IPS DF 4.7 (cell line): ENCODE measurements at regions not wholly inside any gene's neighbourhood (a gene's known extent, or its start where the extent isn't known, plus 50 kb on each side); places are given as distances from the start of the nearest gene placed in this dataset.

Experiments
- DNase-seq: peaks from one replicate; pipeline ENCODE4 v3.0.0-alpha.2; 2013; ENCODE audit warnings: low spot score; ENCODE audit errors: extremely low read depth

GRCh38 chr10:35762311-35763030 lies 120.4 kb upstream of the FZD8 start:
- no peak for DNase-seq

- DNase-seq = no peak
Measured at GRCh38 chr10:35758076-35758475, 116.0 kb upstream of the FZD8 start.

GRCh38 chr10:35754519-35754918 lies 112.4 kb upstream of the FZD8 start:
- no peak for DNase-seq

GRCh38 chr10:35752469-35753461 lies 110.7 kb upstream of the FZD8 start:
- DNase-seq = no peak

GRCh38 chr10:35751347-35751746 lies 109.3 kb upstream of the FZD8 start:
- no peak for DNase-seq

DNA sequence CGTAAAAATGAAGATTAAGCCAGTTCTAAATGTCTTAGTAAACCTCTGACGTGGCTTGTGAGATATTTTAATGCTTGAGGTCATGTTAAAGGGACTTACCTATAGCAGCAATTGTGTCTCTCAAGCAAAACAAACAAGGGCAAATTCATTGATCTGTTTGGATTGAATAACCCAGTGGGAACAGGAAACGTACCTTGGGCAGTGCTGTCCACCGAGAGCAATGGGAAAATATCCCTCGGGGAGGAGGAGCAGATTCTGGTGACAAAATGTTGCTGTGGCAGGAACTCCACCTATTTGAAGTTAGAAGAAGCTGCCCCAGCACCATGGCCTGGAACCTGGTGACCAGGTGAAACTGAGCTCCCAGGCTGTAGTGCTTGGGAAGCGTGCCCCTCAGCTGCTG lies 107.1 kb upstream of the FZD8 start:
- no peak for DNase-seq

DNA sequence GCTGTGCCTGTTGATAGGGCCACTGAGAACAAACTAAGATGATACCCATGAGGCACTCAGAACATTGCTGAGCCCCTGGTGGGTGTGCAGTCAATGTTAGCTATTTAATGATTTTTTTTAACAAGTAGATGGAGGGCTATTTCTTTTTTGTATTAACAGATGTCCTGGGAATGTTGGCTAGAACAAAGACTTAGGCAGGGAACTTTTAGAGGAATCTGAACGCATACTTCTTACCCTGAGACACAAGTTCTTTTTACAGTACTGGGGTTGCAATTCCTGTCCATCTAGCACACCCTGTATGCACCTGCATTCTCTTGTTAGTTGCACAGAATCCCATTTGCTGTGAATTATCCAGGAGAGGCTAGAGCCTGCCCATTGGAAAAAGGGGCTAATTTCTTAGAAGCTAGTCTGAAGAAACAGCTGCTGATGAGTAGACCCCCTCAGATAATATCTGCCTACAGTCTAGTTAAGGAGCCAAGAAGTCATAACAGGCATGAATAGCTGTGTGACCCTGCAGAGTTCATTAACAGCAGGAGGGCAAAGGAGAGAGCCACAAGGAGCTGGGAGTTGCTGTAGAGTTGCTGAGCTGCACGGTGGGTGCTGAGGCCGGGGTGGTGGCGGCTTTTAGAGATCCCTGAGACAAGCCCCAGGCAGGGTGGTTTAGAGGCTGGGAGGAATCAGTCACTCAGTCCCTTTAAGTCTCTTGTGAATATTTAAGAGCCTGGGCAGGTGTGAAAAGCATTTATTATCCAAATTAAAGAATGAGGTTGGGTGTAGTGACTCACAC lies 103.7 kb upstream of the FZD8 start:
- no peak for DNase-seq

DNA sequence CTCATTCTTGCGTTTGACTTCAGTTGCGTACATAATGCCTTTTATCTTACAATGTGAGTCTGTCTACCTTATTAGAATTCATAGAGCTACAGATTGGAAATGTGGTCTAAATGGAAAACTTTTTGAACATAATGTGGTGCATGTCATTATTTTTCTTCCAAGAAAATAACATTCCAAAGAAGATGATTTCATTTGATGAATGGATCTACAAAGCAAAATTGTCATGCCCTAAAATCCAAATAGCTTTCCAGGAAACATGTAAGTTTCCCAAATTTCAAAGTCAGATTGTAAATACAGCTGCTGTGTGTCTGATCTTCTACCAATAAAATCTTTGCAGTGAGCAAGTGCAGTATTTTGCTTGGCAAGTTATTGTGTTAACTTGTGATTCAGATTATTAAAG lies 101.8 kb upstream of the FZD8 start:
- DNase-seq = no peak

- DNase-seq = no peak
Measured at GRCh38 chr10:35743351-35743750, 101.3 kb upstream of the FZD8 start.

DNA sequence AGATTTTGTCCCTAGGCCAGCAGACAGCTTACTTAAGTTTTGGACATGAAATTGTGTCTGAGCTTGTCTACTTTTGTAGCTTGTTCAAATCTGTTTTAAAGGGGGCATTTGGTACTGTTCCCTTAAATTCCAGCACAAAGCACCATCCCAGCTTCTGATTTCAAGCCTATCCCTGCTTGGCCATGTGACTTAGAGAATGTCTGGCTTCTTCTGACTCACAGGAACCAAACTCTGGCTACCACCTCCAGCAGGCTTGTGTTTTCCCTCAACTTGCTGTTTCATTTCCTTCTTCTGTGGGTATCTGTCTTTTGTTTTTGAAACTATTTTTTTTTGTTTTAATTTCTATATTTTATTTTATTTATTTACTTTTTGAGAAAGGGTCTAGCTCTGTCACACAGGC lies 97.9 kb upstream of the FZD8 start:
- DNase-seq = no peak

GRCh38 chr10:35735412-35735811 lies 93.3 kb upstream of the FZD8 start:
- DNase-seq = no peak

GRCh38 chr10:35731828-35732227 lies 89.7 kb upstream of the FZD8 start:
- no peak for DNase-seq

- no peak for DNase-seq
Measured at GRCh38 chr10:35728341-35728740, 86.2 kb upstream of the FZD8 start.

DNA sequence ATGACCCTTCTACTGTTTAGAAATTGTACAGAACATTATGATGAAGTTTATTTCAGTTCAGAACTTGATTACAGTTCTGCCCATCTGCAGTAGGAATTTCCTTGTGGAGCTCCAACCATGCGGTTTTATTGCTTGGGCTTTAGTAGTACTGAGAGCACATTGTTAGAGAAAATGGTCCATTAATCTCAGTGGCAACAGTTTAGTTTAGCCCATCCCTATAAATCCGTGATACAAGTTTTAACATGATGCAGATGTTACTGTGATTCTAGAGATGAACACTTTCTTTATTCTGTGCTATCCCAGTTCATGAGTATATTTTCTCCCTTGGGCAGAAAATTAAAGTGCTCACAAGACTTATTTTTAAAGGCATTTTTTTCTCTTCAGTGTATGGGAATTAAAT lies 84.8 kb upstream of the FZD8 start:
- no peak for DNase-seq

DNA sequence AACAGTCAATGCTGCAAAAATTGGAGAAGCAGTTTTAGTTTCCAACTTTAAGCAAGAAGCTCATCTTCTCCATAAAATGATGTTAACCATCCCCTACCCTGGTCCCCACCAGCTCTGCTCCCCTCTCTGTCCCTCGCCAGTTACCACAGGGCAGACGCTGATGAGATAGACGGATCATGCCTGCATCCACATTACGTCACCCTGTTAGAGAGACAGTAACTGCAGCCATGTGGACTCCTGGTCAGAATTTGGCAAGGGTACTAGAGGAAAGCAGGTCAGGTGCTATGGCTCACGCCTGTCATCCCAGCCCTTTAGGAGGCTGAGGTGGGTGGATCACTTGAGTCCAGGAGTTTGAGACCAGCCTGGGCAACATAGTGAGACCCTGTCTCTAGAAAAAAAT lies 81.9 kb upstream of the FZD8 start:
- no peak for DNase-seq

GRCh38 chr10:35723059-35723458 lies 81.0 kb upstream of the FZD8 start:
- no peak for DNase-seq

DNA sequence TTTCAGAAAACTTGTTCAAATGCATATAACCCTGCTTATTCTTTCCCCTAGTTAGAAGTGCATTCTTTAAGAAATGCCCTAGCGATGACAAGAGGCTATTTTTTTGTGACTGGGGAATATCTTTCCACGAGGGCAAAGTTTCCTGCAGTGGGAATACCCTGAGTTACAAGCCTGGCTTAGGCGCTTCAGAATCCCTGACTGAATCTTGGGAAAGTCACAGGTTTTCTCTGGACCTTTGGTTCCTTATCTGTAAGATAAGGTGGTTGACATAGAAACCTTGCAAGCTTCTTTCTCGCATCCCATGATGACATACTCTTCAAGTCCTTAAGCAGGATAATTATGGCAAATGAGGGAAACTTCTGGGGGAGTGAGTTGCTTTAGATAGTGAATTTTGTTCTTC lies 80.5 kb upstream of the FZD8 start:
- no peak for DNase-seq

GRCh38 chr10:35722226-35722625 lies 80.1 kb upstream of the FZD8 start:
- DNase-seq = no peak

- DNase-seq = no peak
Measured at GRCh38 chr10:35720366-35720765, 78.3 kb upstream of the FZD8 start.

GRCh38 chr10:35716776-35717175 lies 74.7 kb upstream of the FZD8 start:
- DNase-seq = no peak

DNA sequence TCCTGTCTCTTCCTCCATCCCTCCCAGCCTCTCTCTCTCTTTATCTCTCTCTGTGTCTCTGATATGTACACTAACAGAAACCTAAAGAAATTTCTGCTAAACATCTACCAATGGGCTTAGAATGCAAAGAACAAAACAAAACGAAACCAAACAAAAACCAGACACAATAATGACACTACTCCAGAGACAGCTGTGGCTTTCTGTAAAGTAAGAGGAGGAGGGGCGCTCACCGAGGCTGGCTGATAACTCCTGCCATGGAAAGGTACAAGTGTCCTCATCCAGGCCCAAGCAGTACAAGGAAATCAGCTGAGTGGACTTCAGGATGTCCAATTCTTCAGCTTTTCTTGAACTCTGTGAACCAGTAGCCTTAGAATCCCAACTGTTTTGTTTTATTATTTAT lies 70.4 kb upstream of the FZD8 start:
- DNase-seq = no peak
